ENCODE measurements at regions not wholly inside any gene's neighbourhood (a gene's known extent, or its start where the extent isn't known, plus 50 kb on each side); places are given as distances from the start of the nearest gene placed in this dataset.

DNA sequence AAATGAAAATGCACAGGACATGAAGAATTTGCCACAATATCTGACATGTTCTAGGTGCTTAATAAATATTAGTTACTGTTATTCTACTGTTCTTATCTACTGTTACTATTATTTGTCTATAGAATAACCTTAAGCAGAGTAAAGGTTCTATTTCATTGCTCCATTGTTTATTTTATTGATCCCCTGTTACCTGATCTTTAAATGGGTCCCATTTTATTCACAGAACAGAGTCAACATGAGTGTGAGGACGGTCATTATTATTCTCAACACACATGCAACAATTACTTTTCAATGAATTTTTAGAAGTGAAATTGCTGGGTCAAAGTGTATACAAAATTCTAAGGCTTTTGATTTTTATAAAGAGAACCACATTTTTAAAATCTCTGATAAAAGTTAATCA lies 186.9 kb downstream of the AHR start:
- ChIA-PET POLR2A (no interaction called here), CTCF (no interaction called here)
- no peak for TF ChIP-seq ELF4 (IDR thresholded peaks at IDR 0.05)
- no peak for TF ChIP-seq ZNF384 (IDR thresholded peaks at IDR 0.05)
- TF ChIP-seq BHLHE40 (IDR thresholded peaks at IDR 0.05; ENCODE audit: borderline replicate concordance), result no peak
- TF ChIP-seq TARDBP (IDR thresholded peaks at IDR 0.05), result no peak
- TF ChIP-seq SP1 (IDR thresholded peaks at IDR 0.05), result no peak
- no peak for TF ChIP-seq FOXM1 (IDR thresholded peaks at IDR 0.05; ENCODE audit: borderline replicate concordance)
- no peak for TF ChIP-seq HDGF (IDR thresholded peaks at IDR 0.05; ENCODE audit: borderline replicate concordance)
- no peak for TF ChIP-seq L3MBTL2 (conservative IDR thresholded peaks at IDR 0.05)
- no peak for TF ChIP-seq SUZ12 (IDR thresholded peaks at IDR 0.05)
- TF ChIP-seq LEF1 (IDR thresholded peaks at IDR 0.05; ENCODE audit: borderline replicate concordance), result no peak
- TF ChIP-seq CTBP1 (IDR thresholded peaks at IDR 0.05; ENCODE audit: borderline replicate concordance), result no peak
- TF ChIP-seq ARNT (IDR thresholded peaks at IDR 0.05), result no peak
- TF ChIP-seq, protein P1, sequence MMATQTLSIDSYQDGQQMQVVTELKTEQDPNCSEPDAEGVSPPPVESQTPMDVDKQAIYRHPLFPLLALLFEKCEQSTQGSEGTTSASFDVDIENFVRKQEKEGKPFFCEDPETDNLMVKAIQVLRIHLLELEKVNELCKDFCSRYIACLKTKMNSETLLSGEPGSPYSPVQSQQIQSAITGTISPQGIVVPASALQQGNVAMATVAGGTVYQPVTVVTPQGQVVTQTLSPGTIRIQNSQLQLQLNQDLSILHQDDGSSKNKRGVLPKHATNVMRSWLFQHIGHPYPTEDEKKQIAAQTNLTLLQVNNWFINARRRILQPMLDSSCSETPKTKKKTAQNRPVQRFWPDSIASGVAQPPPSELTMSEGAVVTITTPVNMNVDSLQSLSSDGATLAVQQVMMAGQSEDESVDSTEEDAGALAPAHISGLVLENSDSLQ (IDR thresholded peaks at IDR 0.05), result no peak
- TF ChIP-seq NFRKB (IDR thresholded peaks at IDR 0.05), result no peak
- TF ChIP-seq FOXK2 (IDR thresholded peaks at IDR 0.05), result no peak
- no peak for TF ChIP-seq FOXA1 (IDR thresholded peaks at IDR 0.05)
- no peak for DNase-seq (ENCODE audit: extremely low spot score)

DNA sequence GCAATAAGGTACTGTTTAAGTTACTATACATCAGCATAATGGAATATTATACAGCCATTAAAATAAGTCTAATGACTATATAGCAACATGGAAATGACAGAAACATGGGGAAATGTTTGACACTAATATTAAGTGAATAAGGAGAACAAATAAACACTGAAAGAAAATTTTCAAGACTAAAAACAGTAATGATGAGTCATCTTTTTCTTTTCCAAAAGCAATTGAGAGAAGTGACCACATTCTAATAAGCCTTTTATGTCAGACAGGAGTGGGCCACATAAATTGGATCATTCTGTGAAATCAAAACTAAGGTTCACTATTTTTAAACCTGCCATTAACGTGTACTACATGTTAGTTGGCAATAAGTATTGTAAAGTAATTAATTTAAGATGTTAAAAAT lies 187.5 kb downstream of the AHR start:
- CTCF ChIA-PET, result no interaction called here
- no peak for DNase-seq (ENCODE audit: extremely low spot score)
- POLR2A ChIA-PET, result no interaction called here
- TF ChIP-seq SP1 (IDR thresholded peaks at IDR 0.05), result no peak
- TF ChIP-seq FOXK2 (IDR thresholded peaks at IDR 0.05), result no peak
- TF ChIP-seq, protein P1 (IDR thresholded peaks at IDR 0.05), result no peak
- TF ChIP-seq ZNF384 (IDR thresholded peaks at IDR 0.05), result no peak
- TF ChIP-seq ELF4 (IDR thresholded peaks at IDR 0.05), result no peak
- no peak for TF ChIP-seq FOXM1 (IDR thresholded peaks at IDR 0.05; ENCODE audit: borderline replicate concordance)

DNA sequence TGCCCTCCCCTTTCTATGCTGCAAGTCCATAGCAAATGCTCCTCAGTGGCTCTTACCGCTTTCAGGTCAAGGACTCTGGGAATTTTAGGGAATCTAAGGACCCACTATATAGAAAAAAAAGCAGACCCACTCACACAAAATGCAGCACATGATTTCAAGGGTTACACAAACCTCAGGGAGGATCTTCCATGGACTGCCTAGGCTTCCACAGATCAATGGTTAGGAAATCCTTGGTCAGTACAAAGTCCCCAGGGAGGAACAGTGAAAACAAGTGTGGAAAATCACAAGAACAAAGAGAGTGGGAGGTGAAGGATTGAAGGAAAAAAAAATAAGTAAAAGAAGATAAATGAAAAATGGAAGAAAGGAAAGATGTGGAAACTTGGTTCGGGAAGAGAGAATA lies 188.4 kb downstream of the AHR start:
- no peak for DNase-seq (ENCODE audit: extremely low spot score)
- POLR2A ChIA-PET, result no interaction called here
- CTCF ChIA-PET, result no interaction called here
- TF ChIP-seq, protein P1 (IDR thresholded peaks at IDR 0.05), result no peak
- TF ChIP-seq ZNF384 (IDR thresholded peaks at IDR 0.05) (no peak), FOXM1 (IDR thresholded peaks at IDR 0.05; ENCODE audit: borderline replicate concordance) (no peak), TARDBP (IDR thresholded peaks at IDR 0.05) (no peak), FOXA1 (IDR thresholded peaks at IDR 0.05) (no peak), ARNT (IDR thresholded peaks at IDR 0.05) (no peak), SP1 (IDR thresholded peaks at IDR 0.05) (no peak), ELF4 (IDR thresholded peaks at IDR 0.05) (no peak), FOXK2 (IDR thresholded peaks at IDR 0.05) (no peak), L3MBTL2 (conservative IDR thresholded peaks at IDR 0.05) (no peak), NFRKB (IDR thresholded peaks at IDR 0.05) (no peak), HDGF (IDR thresholded peaks at IDR 0.05; ENCODE audit: borderline replicate concordance) (no peak), BHLHE40 (IDR thresholded peaks at IDR 0.05; ENCODE audit: borderline replicate concordance) (no peak), CTBP1 (IDR thresholded peaks at IDR 0.05; ENCODE audit: borderline replicate concordance) (no peak), LEF1 (IDR thresholded peaks at IDR 0.05; ENCODE audit: borderline replicate concordance) (no peak), SUZ12 (IDR thresholded peaks at IDR 0.05) (no peak)

DNA sequence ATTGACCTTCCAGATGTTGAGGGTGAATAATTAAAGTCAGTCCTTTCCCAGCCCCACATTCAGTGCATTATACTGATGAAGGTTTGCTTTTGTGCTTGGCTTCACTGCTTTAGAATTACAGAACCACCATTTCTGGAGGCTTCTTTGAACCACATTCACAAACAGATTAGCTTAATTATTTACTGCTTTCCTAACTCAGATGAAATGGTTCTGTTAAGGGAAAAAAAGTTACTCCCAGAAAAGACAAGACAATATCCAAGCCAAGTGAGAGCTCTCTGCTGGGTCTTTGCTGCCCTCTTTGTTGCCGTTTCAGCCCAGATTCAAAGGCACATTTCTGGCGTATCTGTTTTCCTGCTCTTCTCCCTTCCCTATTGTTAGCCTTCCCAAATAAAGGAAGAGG lies 188.9 kb downstream of the AHR start:
- ChIA-PET POLR2A (no interaction called here), CTCF (no interaction called here)
- TF ChIP-seq ARNT (IDR thresholded peaks at IDR 0.05), result no peak
- no peak for TF ChIP-seq SUZ12 (IDR thresholded peaks at IDR 0.05)
- TF ChIP-seq, protein P1 (IDR thresholded peaks at IDR 0.05), result no peak
- TF ChIP-seq NFRKB (IDR thresholded peaks at IDR 0.05), result no peak
- TF ChIP-seq LEF1 (IDR thresholded peaks at IDR 0.05; ENCODE audit: borderline replicate concordance), result no peak
- no peak for TF ChIP-seq FOXA1 (IDR thresholded peaks at IDR 0.05)
- no peak for TF ChIP-seq FOXK2 (IDR thresholded peaks at IDR 0.05)
- TF ChIP-seq FOXM1 (IDR thresholded peaks at IDR 0.05; ENCODE audit: borderline replicate concordance), result no peak
- no peak for TF ChIP-seq BHLHE40 (IDR thresholded peaks at IDR 0.05; ENCODE audit: borderline replicate concordance)
- no peak for TF ChIP-seq ZNF384 (IDR thresholded peaks at IDR 0.05)
- no peak for TF ChIP-seq L3MBTL2 (conservative IDR thresholded peaks at IDR 0.05)
- no peak for TF ChIP-seq HDGF (IDR thresholded peaks at IDR 0.05; ENCODE audit: borderline replicate concordance)
- TF ChIP-seq CTBP1 (IDR thresholded peaks at IDR 0.05; ENCODE audit: borderline replicate concordance), result no peak
- no peak for TF ChIP-seq SP1 (IDR thresholded peaks at IDR 0.05)
- TF ChIP-seq ELF4 (IDR thresholded peaks at IDR 0.05), result no peak
- no peak for TF ChIP-seq TARDBP (IDR thresholded peaks at IDR 0.05)
- no peak for DNase-seq (ENCODE audit: extremely low spot score)

DNA sequence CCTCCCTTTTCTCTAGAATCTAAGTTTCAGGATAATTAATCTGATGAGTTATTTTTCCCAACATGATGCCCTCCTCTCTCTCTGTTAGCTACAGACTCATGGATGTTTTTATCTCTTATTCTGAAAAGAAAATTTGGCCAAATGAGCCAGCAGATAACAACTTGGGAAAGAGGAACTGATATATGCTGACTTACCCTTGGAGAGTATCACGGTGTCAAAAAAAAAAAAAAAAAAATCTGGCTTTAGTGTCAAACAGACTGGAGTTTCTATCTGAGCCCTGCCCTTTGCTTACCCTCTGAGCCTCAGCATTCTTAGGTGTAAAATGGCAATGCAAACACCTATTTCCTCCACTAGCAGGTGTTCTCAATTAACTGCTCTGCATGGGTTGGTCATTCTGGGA lies 190.4 kb downstream of the AHR start:
- TF ChIP-seq NFRKB (IDR thresholded peaks at IDR 0.05) (no peak), ELF4 (IDR thresholded peaks at IDR 0.05) (no peak), SP1 (IDR thresholded peaks at IDR 0.05) (no peak), CTBP1 (IDR thresholded peaks at IDR 0.05; ENCODE audit: borderline replicate concordance) (no peak), FOXA1 (IDR thresholded peaks at IDR 0.05) (no peak), ARNT (IDR thresholded peaks at IDR 0.05) (no peak), FOXM1 (IDR thresholded peaks at IDR 0.05; ENCODE audit: borderline replicate concordance) (no peak), L3MBTL2 (conservative IDR thresholded peaks at IDR 0.05) (no peak)
- TF ChIP-seq, protein P1 (IDR thresholded peaks at IDR 0.05), result no peak
- ChIA-PET CTCF (interaction anchor here (0.9 kb wide), 1 partner anchor 13 kb away, joined by 8 read pairs; no protein-coding TSS in a partner anchor), POLR2A (no interaction called here)
- DNase-seq (ENCODE audit: extremely low spot score), result no peak
